ENCODE measurements at regions not wholly inside any gene's neighbourhood (a gene's known extent, or its start where the extent isn't known, plus 50 kb on each side); places are given as distances from the start of the nearest gene placed in this dataset.

DNA sequence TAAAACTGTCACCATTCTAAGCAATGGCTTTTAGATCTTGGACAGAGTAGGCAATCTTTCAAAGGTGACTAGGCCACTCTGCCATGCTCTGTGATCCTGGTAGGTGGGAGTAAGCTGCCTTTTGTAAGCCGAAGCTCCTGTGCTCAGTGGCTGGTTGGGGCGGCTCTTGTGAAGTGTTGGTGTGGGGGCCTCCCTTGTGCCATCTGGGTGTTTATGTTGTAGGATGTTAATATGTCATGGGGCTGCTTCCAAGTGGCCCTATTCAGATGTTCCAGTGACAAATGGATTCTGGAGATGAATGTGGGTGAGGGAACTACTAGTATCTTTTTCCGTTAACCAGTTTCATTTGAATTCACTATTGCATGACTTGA lies 116.8 kb upstream of the SPRED2 start:
- Histone ChIP-seq H3K36me3 (ENCODE audit: control insufficient read depth, insufficient read depth, low read length) (no peaks in the 10 kb centered on the region), H3K27ac (ENCODE audit: low read depth, low read length, severe bottlenecking) (no peak overlapping the region), H3K4me3 (ENCODE audit: extremely low read depth, insufficient read depth, low read length, poor library complexity, severe bottlenecking) (no peak overlapping the region), H3K9me3 (ENCODE audit: control insufficient read depth, low read length) (no peaks in the 10 kb centered on the region), H3K4me1 (ENCODE audit: control insufficient read depth, insufficient read depth, low read length, poor library complexity, severe bottlenecking) (peaks cover 20% of the 10 kb centered on the region)
- WGBS, 2 experiments (ENCODE audit: insufficient coverage in 2 of 2): 94% methylated on average over 3 of the region's 3 CpGs; no CpG with 5 or more reads in 1 of the 2 experiments

DNA sequence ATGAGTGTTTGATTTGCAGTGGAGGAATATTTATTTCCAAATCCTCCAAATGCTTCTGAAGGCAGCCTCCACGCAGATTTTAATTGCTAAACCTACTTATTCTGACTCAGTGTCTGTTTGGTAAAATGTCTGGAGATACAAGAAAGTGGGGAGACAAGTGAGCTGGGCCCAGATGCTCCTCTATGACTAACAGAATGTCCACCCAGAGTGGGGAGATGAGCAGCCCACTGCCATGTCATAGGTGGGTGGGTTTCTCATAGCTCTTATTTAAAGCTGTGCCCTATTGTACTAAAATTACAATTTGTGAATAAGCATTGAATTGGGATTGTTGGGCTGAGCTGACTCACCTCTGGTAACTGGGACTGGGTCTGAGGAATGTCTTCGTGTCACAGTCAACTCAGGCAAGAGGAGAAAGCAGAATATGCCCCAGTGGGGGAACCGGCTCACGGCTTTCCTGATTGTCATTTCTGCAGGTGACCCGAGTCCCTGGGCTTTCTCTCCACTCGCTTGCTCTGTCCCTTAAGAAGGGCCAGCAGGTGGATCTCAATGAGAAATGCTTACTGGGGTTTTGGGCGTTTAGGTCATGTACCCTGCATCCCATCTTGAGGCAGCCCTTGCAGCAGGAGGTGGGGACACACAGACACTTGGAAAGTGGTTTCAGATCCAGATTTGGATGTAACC lies 116.3 kb upstream of the SPRED2 start:
- Histone ChIP-seq H3K4me1 (ENCODE audit: control insufficient read depth, insufficient read depth, low read length, poor library complexity, severe bottlenecking) (peaks cover 20% of the 10 kb centered on the region), H3K9me3 (ENCODE audit: control insufficient read depth, low read length) (no peaks in the 10 kb centered on the region), H3K27ac (ENCODE audit: low read depth, low read length, severe bottlenecking) (no peak overlapping the region), H3K36me3 (ENCODE audit: control insufficient read depth, insufficient read depth, low read length) (no peaks in the 10 kb centered on the region), H3K4me3 (ENCODE audit: extremely low read depth, insufficient read depth, low read length, poor library complexity, severe bottlenecking) (no peak overlapping the region)
- 89 to 95% methylated on average over 6 of the region's 7 CpGs for WGBS, 2 experiments (ENCODE audit: insufficient coverage in 2 of 2)

DNA sequence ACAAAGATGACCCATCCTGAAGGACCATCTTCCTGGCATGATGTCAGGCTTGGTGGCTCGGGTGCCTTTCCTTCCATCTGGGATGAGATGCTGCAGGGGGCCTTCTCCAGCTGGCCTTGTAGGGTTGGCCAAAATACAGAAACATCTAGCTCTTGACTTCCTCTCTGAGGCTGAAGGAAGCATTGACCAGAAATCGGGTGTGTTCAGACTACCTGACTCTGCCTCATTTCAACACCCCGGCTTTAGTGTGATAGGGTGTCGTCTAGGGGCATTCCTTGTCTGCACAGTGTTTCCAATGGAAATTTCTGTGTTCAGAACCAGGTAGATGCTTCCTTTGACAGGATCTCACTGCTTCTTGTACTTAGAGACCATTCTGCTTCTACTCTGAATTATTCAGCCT lies 115.7 kb upstream of the SPRED2 start:
- no peaks in the 10 kb centered on the region for H3K36me3 ChIP-seq (ENCODE audit: control insufficient read depth, insufficient read depth, low read length)
- peaks cover 20% of the 10 kb centered on the region for H3K4me1 ChIP-seq (ENCODE audit: control insufficient read depth, insufficient read depth, low read length, poor library complexity, severe bottlenecking)
- H3K27ac ChIP-seq (ENCODE audit: low read depth, low read length, severe bottlenecking): no peak overlapping the region
- WGBS, 2 experiments (ENCODE audit: insufficient coverage in 2 of 2): 89 to 93% methylated on average over 3 to 4 of the region's 4 CpGs
- H3K4me3 ChIP-seq (ENCODE audit: extremely low read depth, insufficient read depth, low read length, poor library complexity, severe bottlenecking): no peak overlapping the region
- H3K9me3 ChIP-seq (ENCODE audit: control insufficient read depth, low read length): no peaks in the 10 kb centered on the region

DNA sequence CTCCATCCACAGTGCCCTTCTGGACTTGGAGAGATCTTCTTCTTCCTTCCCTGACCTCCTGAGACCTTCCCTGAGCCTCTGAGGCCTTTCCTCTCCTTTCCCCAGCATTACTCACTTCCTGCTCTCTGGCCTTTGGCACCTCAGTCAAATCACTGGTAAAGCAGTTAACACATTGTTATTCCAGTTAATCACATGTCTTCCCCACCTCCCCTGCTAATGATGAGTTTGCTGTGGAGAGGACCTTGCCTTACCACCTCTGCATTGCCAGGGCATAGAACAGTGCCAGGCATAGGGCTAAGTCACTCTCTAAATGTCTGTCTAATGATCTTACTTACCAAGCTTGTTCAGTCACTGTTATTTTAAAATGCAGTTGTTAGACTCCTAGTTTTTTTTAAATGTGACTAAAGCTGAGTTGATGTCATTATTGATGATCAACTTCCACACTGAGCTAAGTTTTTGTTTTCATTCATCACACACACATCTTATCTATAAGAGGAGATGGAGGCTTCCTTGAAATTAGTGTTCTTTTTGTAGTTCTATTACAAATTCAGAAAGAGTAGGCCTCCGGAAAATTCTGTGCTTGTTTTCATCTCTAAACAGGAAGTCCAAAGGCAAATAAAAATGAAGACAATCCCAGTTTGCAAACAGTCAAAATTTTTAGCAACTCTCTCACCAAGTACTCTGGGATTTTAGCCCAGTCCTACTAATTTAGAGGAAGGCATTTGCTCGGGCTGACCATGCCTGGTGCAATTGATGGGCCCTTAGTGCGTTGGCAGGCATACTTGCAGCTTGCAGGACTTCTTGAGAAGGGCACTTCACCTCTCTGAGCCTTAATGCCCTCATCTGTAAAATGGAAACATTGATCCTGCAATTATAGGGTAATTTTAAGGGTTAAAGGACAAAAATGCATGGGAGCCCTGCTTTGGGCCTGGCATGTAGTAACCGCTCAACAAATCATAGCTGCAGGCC lies 113.7 kb upstream of the SPRED2 start:
- WGBS, 2 experiments (ENCODE audit: insufficient coverage in 2 of 2): 93 to 97% methylated on average over 3 of the region's 4 CpGs
- Histone ChIP-seq H3K4me3 (ENCODE audit: extremely low read depth, insufficient read depth, low read length, poor library complexity, severe bottlenecking) (no peak overlapping the region), H3K27ac (ENCODE audit: low read depth, low read length, severe bottlenecking) (peak overlapping the region; percentile 6)

DNA sequence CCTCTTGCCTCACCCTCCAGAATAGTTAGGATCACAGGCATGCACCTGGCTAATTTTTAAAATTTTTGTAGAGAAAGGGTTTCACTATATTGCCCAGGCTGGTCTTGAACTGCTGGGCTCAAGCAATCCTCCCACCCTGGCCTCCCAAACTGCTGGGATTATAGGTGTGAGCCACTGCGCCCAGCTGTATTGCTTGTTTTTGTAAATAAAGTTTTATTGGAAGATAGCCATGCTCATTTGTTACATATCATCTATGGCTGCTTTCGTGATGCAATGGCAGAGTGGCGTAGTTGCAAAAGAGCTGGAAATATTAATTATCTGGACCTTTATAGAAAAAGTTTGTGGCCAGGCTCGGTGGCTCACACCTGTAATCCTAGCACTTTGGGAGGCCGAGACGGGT lies 109.4 kb upstream of the SPRED2 start:
- Histone ChIP-seq H3K9me3 (ENCODE audit: control insufficient read depth, low read length) (no peaks in the 10 kb centered on the region), H3K27ac (ENCODE audit: low read depth, low read length, severe bottlenecking) (no peak overlapping the region), H3K36me3 (ENCODE audit: control insufficient read depth, insufficient read depth, low read length) (no peaks in the 10 kb centered on the region), H3K4me3 (ENCODE audit: extremely low read depth, insufficient read depth, low read length, poor library complexity, severe bottlenecking) (no peak overlapping the region), H3K4me1 (ENCODE audit: control insufficient read depth, insufficient read depth, low read length, poor library complexity, severe bottlenecking) (peaks cover 32% of the 10 kb centered on the region)
- 93 to 100% methylated on average over 5 to 6 of the region's 6 CpGs for WGBS, 2 experiments (ENCODE audit: insufficient coverage in 2 of 2)

More for the DNA sequence above, 113.7 kb upstream of the SPRED2 start:
- H3K4me1 ChIP-seq (ENCODE audit: control insufficient read depth, insufficient read depth, low read length, poor library complexity, severe bottlenecking): peaks cover 20% of the 10 kb centered on the region
- no peaks in the 10 kb centered on the region for H3K9me3 ChIP-seq (ENCODE audit: control insufficient read depth, low read length)
- H3K36me3 ChIP-seq (ENCODE audit: control insufficient read depth, insufficient read depth, low read length): no peaks in the 10 kb centered on the region

DNA sequence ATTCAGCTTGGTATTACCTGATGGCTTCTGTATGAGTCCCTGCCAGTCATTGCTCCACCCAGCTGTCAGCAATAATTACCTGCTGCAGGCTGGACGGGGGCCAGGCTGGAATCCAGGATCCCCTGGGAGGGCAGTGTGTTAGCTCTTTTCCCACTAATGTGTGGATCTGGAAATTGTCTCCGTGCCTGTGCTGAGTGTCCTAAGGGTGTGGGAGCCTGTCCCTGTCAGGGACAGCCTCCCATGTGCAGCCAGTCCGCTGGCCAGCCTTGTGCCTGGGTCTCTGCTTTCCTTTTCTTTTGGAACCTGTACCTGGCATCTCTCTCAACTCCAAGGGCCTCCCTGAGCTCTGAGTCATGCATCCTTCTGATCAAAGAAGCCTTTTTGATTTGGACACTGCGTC lies 107.2 kb upstream of the SPRED2 start:
- Histone ChIP-seq H3K9me3 (ENCODE audit: control insufficient read depth, low read length) (no peaks in the 10 kb centered on the region), H3K27ac (ENCODE audit: low read depth, low read length, severe bottlenecking) (no peak overlapping the region), H3K4me1 (ENCODE audit: control insufficient read depth, insufficient read depth, low read length, poor library complexity, severe bottlenecking) (peaks cover 20% of the 10 kb centered on the region), H3K4me3 (ENCODE audit: extremely low read depth, insufficient read depth, low read length, poor library complexity, severe bottlenecking) (no peak overlapping the region), H3K36me3 (ENCODE audit: control insufficient read depth, insufficient read depth, low read length) (no peaks in the 10 kb centered on the region)
- WGBS, 2 experiments (ENCODE audit: insufficient coverage in 2 of 2): 91 to 93% methylated on average over 4 of the region's 4 CpGs

DNA sequence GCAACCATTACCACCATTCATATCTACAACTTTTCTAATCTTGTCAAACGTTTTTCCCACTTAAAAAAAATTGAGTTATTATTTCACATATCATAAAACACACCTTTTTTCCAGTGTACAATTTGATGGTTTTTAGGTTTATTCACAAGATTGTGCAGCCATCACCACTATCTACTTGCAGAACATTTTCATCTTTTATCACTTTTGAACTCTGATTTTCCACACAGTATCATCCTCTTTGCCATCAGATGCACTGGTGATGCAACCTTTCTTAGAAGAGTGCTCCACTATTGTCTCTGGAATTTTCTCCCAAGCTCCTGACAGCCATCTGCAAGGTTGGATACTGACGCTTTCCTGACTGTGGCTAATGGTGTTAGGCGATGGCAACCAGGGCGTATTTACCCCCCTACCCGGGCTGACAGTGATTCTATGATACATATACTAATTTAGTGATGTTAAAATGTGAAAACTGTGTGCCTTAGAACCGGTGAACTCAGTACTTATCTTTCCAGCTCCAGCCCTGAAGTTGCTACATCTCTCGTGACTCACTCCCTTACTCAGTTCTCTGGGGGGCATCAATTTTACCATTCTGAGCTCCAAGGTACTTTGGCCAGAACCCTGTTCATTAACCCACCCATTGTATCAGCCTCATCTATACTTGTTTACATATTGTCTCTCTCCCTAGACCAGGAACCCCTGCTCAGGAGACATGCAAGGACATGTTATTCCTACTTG lies 105.4 kb upstream of the SPRED2 start:
- H3K27ac ChIP-seq (ENCODE audit: low read depth, low read length, severe bottlenecking): no peak overlapping the region
- H3K36me3 ChIP-seq (ENCODE audit: control insufficient read depth, insufficient read depth, low read length): no peaks in the 10 kb centered on the region
- H3K4me1 ChIP-seq (ENCODE audit: control insufficient read depth, insufficient read depth, low read length, poor library complexity, severe bottlenecking): peaks cover 20% of the 10 kb centered on the region
- 90% methylated on average over 2 to 3 of the region's 7 CpGs for WGBS, 2 experiments (ENCODE audit: insufficient coverage in 2 of 2)
- H3K9me3 ChIP-seq (ENCODE audit: control insufficient read depth, low read length): no peaks in the 10 kb centered on the region
- H3K4me3 ChIP-seq (ENCODE audit: extremely low read depth, insufficient read depth, low read length, poor library complexity, severe bottlenecking): no peak overlapping the region

DNA sequence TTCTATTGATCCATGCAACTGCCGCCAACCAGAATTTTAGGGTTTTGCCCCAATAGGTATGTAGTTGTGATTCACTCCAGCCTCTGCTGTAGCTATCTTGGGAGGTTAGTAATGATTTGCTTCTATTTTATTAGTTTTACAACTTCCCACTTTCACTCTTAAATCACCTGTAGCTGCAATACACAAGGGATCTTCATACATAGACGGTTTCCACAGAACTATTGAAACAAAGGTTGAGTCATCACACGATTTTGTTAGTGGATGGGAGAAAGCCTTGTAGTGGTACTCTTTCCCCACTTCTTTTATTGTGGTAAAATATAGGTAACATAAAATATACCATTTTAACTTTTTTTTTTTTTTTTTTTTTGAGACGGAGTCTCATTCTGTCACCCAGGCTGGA lies 104.2 kb upstream of the SPRED2 start:
- Histone ChIP-seq H3K4me3 (ENCODE audit: extremely low read depth, insufficient read depth, low read length, poor library complexity, severe bottlenecking) (no peak overlapping the region), H3K27ac (ENCODE audit: low read depth, low read length, severe bottlenecking) (no peak overlapping the region), H3K4me1 (ENCODE audit: control insufficient read depth, insufficient read depth, low read length, poor library complexity, severe bottlenecking) (peaks cover 20% of the 10 kb centered on the region), H3K36me3 (ENCODE audit: control insufficient read depth, insufficient read depth, low read length) (no peaks in the 10 kb centered on the region), H3K9me3 (ENCODE audit: control insufficient read depth, low read length) (no peaks in the 10 kb centered on the region)
- 100% methylated on average over 1 of the region's 4 CpGs; no CpG with 5 or more reads in 1 of the 2 experiments for WGBS, 2 experiments (ENCODE audit: insufficient coverage in 2 of 2)

DNA sequence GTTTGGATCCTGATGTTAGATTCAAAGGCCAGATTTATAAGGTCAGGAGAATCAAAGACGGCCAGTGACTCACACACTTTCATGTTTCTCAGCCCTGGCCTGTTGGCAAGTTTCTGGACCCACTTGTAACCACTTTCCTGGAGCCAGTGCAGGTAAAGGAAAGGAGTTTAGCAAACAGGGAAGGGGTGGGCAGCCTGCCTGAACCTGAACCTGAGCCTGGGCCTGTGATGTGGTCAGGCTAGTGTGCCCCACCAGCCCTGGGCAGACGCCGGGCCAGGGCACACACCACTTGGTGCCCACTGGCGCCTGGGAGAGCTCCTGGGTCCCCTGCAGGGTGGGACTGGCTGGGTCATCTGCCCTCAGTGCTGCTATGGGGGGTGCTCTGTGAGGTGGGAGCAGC lies 100.5 kb upstream of the SPRED2 start:
- peaks cover 3% of the 10 kb centered on the region for H3K4me1 ChIP-seq (ENCODE audit: control insufficient read depth, insufficient read depth, low read length, poor library complexity, severe bottlenecking)
- WGBS, 2 experiments (ENCODE audit: insufficient coverage in 2 of 2): 95 to 100% methylated on average over 2 to 4 of the region's 4 CpGs
- no peaks in the 10 kb centered on the region for H3K36me3 ChIP-seq (ENCODE audit: control insufficient read depth, insufficient read depth, low read length)
- no peak overlapping the region for H3K4me3 ChIP-seq (ENCODE audit: extremely low read depth, insufficient read depth, low read length, poor library complexity, severe bottlenecking)
- no peaks in the 10 kb centered on the region for H3K9me3 ChIP-seq (ENCODE audit: control insufficient read depth, low read length)
- no peak overlapping the region for H3K27ac ChIP-seq (ENCODE audit: low read depth, low read length, severe bottlenecking)

DNA sequence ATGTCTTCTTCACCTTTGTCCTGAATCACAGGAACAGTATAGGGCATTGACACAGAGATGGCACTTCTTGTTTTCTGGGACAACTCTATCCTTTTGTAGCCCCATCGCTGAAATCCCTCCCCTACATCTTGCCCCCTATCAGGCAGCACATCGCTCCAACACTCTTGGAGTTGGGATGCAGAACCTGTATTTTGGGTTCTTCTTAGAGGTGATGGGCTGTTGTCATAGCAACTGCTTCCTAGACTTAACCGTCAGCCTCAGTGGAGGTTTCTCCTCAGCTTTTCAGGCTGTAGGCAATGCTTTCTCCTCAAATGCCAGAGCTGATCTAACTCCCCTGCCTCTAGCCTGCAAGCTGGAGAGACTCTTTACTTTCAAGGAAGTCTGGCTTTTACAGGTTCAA lies 99.9 kb upstream of the SPRED2 start:
- Histone ChIP-seq H3K36me3 (ENCODE audit: control insufficient read depth, insufficient read depth, low read length) (no peaks in the 10 kb centered on the region), H3K27ac (ENCODE audit: low read depth, low read length, severe bottlenecking) (no peak overlapping the region), H3K9me3 (ENCODE audit: control insufficient read depth, low read length) (no peaks in the 10 kb centered on the region), H3K4me3 (ENCODE audit: extremely low read depth, insufficient read depth, low read length, poor library complexity, severe bottlenecking) (no peak overlapping the region), H3K4me1 (ENCODE audit: control insufficient read depth, insufficient read depth, low read length, poor library complexity, severe bottlenecking) (no peaks in the 10 kb centered on the region)
- WGBS, 2 experiments (ENCODE audit: insufficient coverage in 2 of 2): 84 to 100% methylated on average over 1 to 2 of the region's 3 CpGs

Data from mesodermal cell (in vitro differentiated cells).